Suprapubic skin (tissue), 4 donors: ENCODE measurements at regions not wholly inside any gene's neighbourhood (a gene's known extent, or its start where the extent isn't known, plus 50 kb on each side); places are given as distances from the start of the nearest gene placed in this dataset.

Source experiments
- CTCF ChIP-seq, 2 donors: fragments of 200-600 bp in 1 of 2; fragments of 450-650 bp in 1 of 2; sonication (generic) in 1 of 2; IDR thresholded peaks; one replicate each; pipeline ENCODE4 v1.5.1; 2016 to 2019; ENCODE audit warnings: antibody characterized with exemption in 2 of 2, mild to moderate bottlenecking in 1 of 2, moderate library complexity in 1 of 2
- EP300 ChIP-seq: sonication (generic); formaldehyde crosslinking; IDR thresholded peaks from one replicate; pipeline ENCODE4 v1.6.1; 2017; ENCODE audit warnings: antibody characterized with exemption
- POLR2A ChIP-seq, 2 donors: fragments of 450-650 bp; IDR thresholded peaks; one replicate each; pipeline ENCODE4 v1.6.1; 2017; ENCODE audit warnings: antibody characterized with exemption in 2 of 2, mild to moderate bottlenecking in 2 of 2, moderate library complexity in 2 of 2
- POLR2AphosphoS5 ChIP-seq, 3 donors: sonication (generic); formaldehyde crosslinking; IDR thresholded peaks; one replicate each; pipeline ENCODE4 v1.6.1; 2017; ENCODE audit warnings: antibody characterized with exemption in 3 of 3

GRCh38 chr1:242886137-242886536, 361.6 kb upstream of the PLD5 start:
- no peak for TF ChIP-seq CTCF (IDR thresholded peaks at IDR 0.05)
- no peak for TF ChIP-seq POLR2AphosphoS5 (IDR thresholded peaks at IDR 0.05)
- TF ChIP-seq POLR2A (IDR thresholded peaks at IDR 0.05): no peak
- TF ChIP-seq EP300: no peak
